Ovary (tissue), 7 donors: ENCODE measurements at regions not wholly inside any gene's neighbourhood (a gene's known extent, or its start where the extent isn't known, plus 50 kb on each side); places are given as distances from the start of the nearest gene placed in this dataset.

Source experiments
- DNase-seq, 5 donors: peaks; one replicate each; pipeline ENCODE4 v3.0.0-alpha.2; 2019 to 2020
- H3K27ac ChIP-seq, 2 donors: fragments of 200-600 bp; one replicate each; pipeline versions ENCODE4 v1.5.1 to v1.8.0; 2019 to 2022
- H3K27me3 ChIP-seq: fragments of 200-600 bp; one replicate; pipeline ENCODE4 v1.8.0; 2022
- H3K36me3 ChIP-seq: fragments of 200-600 bp; sonication (generic); one replicate; pipeline ENCODE4 v1.5.1; 2019
- H3K4me1 ChIP-seq: one replicate; pipeline ENCODE4 v1.8.1; 2013; ENCODE audit warnings: mild to moderate bottlenecking, moderate library complexity; ENCODE audit not compliant: insufficient read depth
- H3K4me3 ChIP-seq: fragments of 200-600 bp; sonication (generic); one replicate; pipeline ENCODE4 v1.5.1; 2017
- H3K9me3 ChIP-seq, 2 donors: fragments of 200-600 bp in 1 of 2; sonication (generic) in 1 of 2; one replicate each; pipeline versions ENCODE4 v1.5.1 to v1.8.1; 2013 to 2019; ENCODE audit warnings: mild to moderate bottlenecking in 1 of 2, moderate library complexity in 1 of 2
- EP300 ChIP-seq: sonication (generic); formaldehyde crosslinking; IDR thresholded peaks from one replicate; pipeline ENCODE4 v1.6.1; 2017; ENCODE audit warnings: antibody characterized with exemption
- POLR2A ChIP-seq: fragments of 450-650 bp; IDR thresholded peaks from one replicate; pipeline ENCODE4 v1.6.1; 2017; ENCODE audit warnings: antibody characterized with exemption, mild to moderate bottlenecking, moderate library complexity
- WGBS, 3 donors: extraction: QIAGEN DNeasy Blood & Tissue Kit in 1 of 3; methylation state at CpG; one replicate each; pipeline versions ENCODE4 v1.1.5 to v1.1.7; 2013 to 2017; 5-methylcytosine and 5-hydroxymethylcytosine counted together
- intact Hi-C, 4 donors: fragments of 100-400 bp; cut with DNase I; formaldehyde crosslinking; loops; one replicate each; pipeline versions ENCODE4 v1.11.0 to v1.15.1; 2022 to 2023
- TF ChIP-seq, protein P1 (sequence below), 3 donors: fragments of 450-650 bp in 2 of 3; fragments of 200-600 bp in 1 of 3; IDR thresholded peaks; one replicate each; pipeline versions ENCODE4 v1.5.1 to v1.8.0; 2016 to 2022; ENCODE audit warnings: antibody characterized with exemption in 3 of 3, mild to moderate bottlenecking in 1 of 3
- donor health status: DM: no; HTN: no; CAD: no; lungs with moderate emphysema.
- donor health status: DM: no; HTN: no; CAD: no.
- donor health status: Bipolar disorder and iron deficiency.
- donor health status: DM: no; HTN: no; CAD: no.
- donor health status: DM: yes; HTN: yes; CAD: no.

DNA sequence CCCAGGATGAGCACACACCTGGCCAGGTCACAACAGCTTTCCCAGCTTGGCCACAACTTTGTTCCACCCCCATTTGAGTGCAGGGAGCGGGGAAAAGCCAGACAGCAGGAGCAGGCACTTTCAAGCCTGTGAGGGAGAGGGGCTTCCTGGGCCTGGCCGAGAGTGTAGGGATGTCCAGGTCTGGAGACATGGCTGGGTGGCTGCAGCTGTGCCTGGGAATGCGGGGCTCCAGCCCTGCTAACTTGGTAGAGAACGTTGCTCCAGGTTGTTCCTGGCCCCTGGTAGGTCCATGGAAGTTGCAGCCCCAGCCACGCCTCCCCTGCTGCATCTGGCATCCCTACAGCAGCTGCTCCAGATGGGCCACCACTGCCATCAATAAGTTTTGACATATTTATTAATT, 738.5 kb downstream of the SLC6A15 start:
- 85 to 89% (median 85%) methylated on average over 5 of the region's 5 CpGs for WGBS, 3 donors

DNA sequence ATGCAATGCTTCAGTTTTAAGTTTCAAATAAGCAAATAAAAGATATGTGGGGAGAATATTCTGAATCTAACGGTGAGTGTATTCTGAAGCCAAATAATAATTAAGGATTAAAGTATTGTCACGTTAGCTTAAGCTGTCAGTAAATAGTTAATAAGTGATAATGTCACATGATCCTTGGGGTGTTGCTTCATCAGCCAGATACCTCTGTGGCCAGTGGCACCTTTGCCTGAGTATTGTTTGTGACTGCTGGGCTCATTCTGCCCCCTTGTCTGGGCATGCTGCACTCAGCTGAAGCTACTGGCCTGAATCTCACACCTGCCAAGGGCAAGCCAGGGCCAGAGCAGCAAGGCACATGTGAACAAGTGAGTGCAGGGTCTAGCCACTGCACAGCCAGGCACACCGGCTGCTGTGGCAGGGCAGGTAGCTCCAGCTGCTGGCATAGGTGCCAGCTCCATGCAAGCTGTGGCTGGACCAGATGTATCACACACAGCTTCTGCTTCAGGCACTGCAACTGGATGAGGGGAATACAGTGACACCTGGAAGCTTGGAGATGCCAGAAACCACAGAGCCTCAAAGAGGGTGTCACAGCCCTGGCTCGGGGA, 739.7 kb downstream of the SLC6A15 start:
- no peak overlapping the region for H3K27ac ChIP-seq
- WGBS, 3 donors, result 82 to 86% (median 83%) methylated on average over 4 of the region's 4 CpGs
- H3K4me3 ChIP-seq, result no peak overlapping the region
- no peaks in the 10 kb centered on the region for H3K4me1 ChIP-seq
- no peaks in the 10 kb centered on the region for H3K9me3 ChIP-seq
- no peaks in the 10 kb centered on the region for H3K36me3 ChIP-seq
- DNase-seq, result no peak
- intact Hi-C loops, result no loop called here
- no peaks in the 10 kb centered on the region for H3K27me3 ChIP-seq
- TF ChIP-seq EP300, result no peak
- TF ChIP-seq, protein P1, sequence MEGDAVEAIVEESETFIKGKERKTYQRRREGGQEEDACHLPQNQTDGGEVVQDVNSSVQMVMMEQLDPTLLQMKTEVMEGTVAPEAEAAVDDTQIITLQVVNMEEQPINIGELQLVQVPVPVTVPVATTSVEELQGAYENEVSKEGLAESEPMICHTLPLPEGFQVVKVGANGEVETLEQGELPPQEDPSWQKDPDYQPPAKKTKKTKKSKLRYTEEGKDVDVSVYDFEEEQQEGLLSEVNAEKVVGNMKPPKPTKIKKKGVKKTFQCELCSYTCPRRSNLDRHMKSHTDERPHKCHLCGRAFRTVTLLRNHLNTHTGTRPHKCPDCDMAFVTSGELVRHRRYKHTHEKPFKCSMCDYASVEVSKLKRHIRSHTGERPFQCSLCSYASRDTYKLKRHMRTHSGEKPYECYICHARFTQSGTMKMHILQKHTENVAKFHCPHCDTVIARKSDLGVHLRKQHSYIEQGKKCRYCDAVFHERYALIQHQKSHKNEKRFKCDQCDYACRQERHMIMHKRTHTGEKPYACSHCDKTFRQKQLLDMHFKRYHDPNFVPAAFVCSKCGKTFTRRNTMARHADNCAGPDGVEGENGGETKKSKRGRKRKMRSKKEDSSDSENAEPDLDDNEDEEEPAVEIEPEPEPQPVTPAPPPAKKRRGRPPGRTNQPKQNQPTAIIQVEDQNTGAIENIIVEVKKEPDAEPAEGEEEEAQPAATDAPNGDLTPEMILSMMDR (IDR thresholded peaks at IDR 0.05), result no peak
- no peak for TF ChIP-seq POLR2A

More for the DNA sequence above, 738.5 kb downstream of the SLC6A15 start:
- Histone ChIP-seq H3K36me3 (no peaks in the 10 kb centered on the region), H3K27ac (no peak overlapping the region), H3K9me3 (no peaks in the 10 kb centered on the region), H3K4me1 (no peaks in the 10 kb centered on the region), H3K27me3 (no peaks in the 10 kb centered on the region), H3K4me3 (no peak overlapping the region)
- DNase-seq, result no peak
- TF ChIP-seq EP300 (no peak), POLR2A (no peak)
- TF ChIP-seq, protein P1 (IDR thresholded peaks at IDR 0.05), result no peak
- intact Hi-C loops, result no loop called here

DNA sequence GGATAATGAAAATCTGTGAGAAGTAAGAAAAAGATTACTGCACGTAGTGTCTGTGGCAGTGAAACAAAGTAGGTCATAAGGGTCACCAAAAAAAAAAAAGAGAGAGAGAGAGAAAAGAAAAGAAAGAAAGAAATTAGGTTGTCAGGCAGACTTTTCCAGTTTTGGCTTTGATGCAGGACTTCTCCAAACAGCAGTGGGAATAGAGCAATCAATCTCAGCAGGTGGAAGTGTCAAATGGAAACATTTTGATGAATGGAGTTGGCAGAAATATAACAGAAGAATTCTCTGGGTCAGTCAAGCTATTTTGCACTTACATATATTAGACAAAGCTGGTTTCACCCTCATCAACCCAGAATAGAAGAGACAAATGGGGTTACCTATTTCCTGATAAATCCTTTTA, 745.8 kb downstream of the SLC6A15 start:
- intact Hi-C loops, result no loop called here
- Histone ChIP-seq H3K27ac (no peak overlapping the region), H3K4me3 (no peak overlapping the region), H3K4me1 (no peaks in the 10 kb centered on the region), H3K9me3 (no peaks in the 10 kb centered on the region), H3K27me3 (no peaks in the 10 kb centered on the region), H3K36me3 (no peaks in the 10 kb centered on the region)
- no peak for DNase-seq
- WGBS, 3 donors, result 13 to 30% (median 28%) methylated on average over 1 of the region's 1 CpG
- TF ChIP-seq EP300 (no peak), POLR2A (no peak)
- TF ChIP-seq, protein P1 (IDR thresholded peaks at IDR 0.05), result no peak

DNA sequence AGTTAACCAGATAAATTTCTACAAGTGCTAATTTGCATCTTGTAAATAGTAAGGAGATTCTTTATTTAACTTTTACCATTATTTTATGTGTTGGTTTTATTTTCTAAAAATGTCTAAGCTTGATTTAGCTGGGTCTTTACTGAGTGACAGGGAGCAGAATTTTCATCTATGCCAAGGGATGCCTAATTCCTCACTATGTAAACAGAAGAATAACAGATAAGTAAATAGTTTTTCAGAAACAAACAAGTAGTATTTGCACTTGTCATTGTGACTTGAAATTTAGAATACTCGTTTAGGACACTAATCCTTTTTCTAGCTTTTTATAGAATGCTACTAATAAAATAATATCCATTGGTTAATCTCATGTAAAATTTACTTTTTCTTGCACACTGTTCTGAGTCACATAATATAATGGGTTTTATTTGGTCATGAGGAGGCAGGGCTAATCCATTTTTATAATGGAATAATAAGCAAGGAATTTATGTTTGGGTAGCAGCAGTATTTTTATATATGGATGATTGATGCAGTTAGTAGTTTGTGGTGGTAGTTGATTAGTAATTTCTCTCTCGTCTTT, 746.5 kb downstream of the SLC6A15 start:
- Histone ChIP-seq H3K27me3 (no peaks in the 10 kb centered on the region), H3K27ac (no peak overlapping the region), H3K4me3 (no peak overlapping the region), H3K36me3 (no peaks in the 10 kb centered on the region), H3K4me1 (no peaks in the 10 kb centered on the region), H3K9me3 (no peaks in the 10 kb centered on the region)
- TF ChIP-seq, protein P1 (IDR thresholded peaks at IDR 0.05), result no peak
- TF ChIP-seq POLR2A (no peak), EP300 (no peak)
- intact Hi-C loops, result loop anchor here in 1 of 4 donors (2.0 kb wide), 1 partner anchor 45 kb away; no protein-coding TSS in a partner anchor
- DNase-seq, result no peak
- 50 to 59% (median 58%) methylated on average over 2 of the region's 2 CpGs for WGBS, 3 donors
